ENCODE measurements at regions not wholly inside any gene's neighbourhood (a gene's known extent, or its start where the extent isn't known, plus 50 kb on each side); places are given as distances from the start of the nearest gene placed in this dataset.
A peak's percentile ranks its signal among the peaks of the same experiment; 100 is the strongest.

GRCh38 chr1:182113879-182114626 is 52.5 kb upstream of the ZNF648 start (continued):
- no peak for TF ChIP-seq ZSCAN21 (CRISPR knock-in tag; IDR thresholded peaks at IDR 0.05; ENCODE audit: borderline replicate concordance)
- TF ChIP-seq ATF7 (IDR thresholded peaks at IDR 0.05) = no peak
- TF ChIP-seq ATF7 (CRISPR knock-in tag; IDR thresholded peaks at IDR 0.05) = no peak
- peak; percentile 22; the same call in 1 of the 2 replicates for TF ChIP-seq POLR2G (IDR thresholded peaks at IDR 0.05; ENCODE audit: low read depth, low read length)
- TF ChIP-seq FOSL2 (CRISPR knock-in tag; IDR thresholded peaks at IDR 0.05) = no peak
- no peak for TF ChIP-seq PPARG (CRISPR knock-in tag; conservative IDR thresholded peaks at IDR 0.05)
- no peak for TF ChIP-seq ZNF234 (CRISPR knock-in tag; conservative IDR thresholded peaks at IDR 0.05)
- no peak for TF ChIP-seq GATAD1 (CRISPR knock-in tag; IDR thresholded peaks at IDR 0.05)
- no peak for TF ChIP-seq TEAD3 (CRISPR knock-in tag; optimal IDR thresholded peaks at IDR 0.05; ENCODE audit: borderline replicate concordance)
- peak; percentile 69; the same call in 1 of the 2 replicates for TF ChIP-seq SOX5 (CRISPR knock-in tag; IDR thresholded peaks at IDR 0.05; ENCODE audit: borderline replicate concordance)
- peak; percentile 76 for TF ChIP-seq ZNF644 (CRISPR knock-in tag; IDR thresholded peaks at IDR 0.05; ENCODE audit: low read depth)
- TF ChIP-seq RBM39 (IDR thresholded peaks at IDR 0.05; ENCODE audit: low read depth, low read length, poor library complexity, severe bottlenecking) = no peak
- TF ChIP-seq, protein P1, sequence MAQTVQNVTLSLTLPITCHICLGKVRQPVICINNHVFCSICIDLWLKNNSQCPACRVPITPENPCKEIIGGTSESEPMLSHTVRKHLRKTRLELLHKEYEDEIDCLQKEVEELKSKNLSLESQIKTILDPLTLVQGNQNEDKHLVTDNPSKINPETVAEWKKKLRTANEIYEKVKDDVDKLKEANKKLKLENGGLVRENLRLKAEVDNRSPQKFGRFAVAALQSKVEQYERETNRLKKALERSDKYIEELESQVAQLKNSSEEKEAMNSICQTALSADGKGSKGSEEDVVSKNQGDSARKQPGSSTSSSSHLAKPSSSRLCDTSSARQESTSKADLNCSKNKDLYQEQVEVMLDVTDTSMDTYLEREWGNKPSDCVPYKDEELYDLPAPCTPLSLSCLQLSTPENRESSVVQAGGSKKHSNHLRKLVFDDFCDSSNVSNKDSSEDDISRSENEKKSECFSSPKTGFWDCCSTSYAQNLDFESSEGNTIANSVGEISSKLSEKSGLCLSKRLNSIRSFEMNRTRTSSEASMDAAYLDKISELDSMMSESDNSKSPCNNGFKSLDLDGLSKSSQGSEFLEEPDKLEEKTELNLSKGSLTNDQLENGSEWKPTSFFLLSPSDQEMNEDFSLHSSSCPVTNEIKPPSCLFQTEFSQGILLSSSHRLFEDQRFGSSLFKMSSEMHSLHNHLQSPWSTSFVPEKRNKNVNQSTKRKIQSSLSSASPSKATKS (CRISPR knock-in tag; IDR thresholded peaks at IDR 0.05) = no peak
- no peak for TF ChIP-seq ZNF775 (CRISPR knock-in tag; IDR thresholded peaks at IDR 0.05; ENCODE audit: borderline replicate concordance)
- TF ChIP-seq ZNF687 (CRISPR knock-in tag; IDR thresholded peaks at IDR 0.05) = no peak
- TF ChIP-seq HDAC1 (CRISPR knock-in tag; IDR thresholded peaks at IDR 0.05) = 0 out of 2 replicates have a peak, but pooled peaks have one; percentile 28
- no peak for TF ChIP-seq MAFF (IDR thresholded peaks at IDR 0.05; ENCODE audit: low read depth, low read length)
- TF ChIP-seq SOX6 (IDR thresholded peaks at IDR 0.05) = no peak
- TF ChIP-seq SOX6 (CRISPR knock-in tag; IDR thresholded peaks at IDR 0.05) = peak; percentile 45; the same call in 1 of the 2 replicates
- no peak for TF ChIP-seq GABPB1 (CRISPR knock-in tag; IDR thresholded peaks at IDR 0.05)
- no peak for TF ChIP-seq HCFC1 (IDR thresholded peaks at IDR 0.05; ENCODE audit: low read depth, low read length)
- no peak for TF ChIP-seq GTF3A (CRISPR knock-in tag; conservative IDR thresholded peaks at IDR 0.05)
- no peak for TF ChIP-seq ZNF75D (CRISPR knock-in tag; IDR thresholded peaks at IDR 0.05; ENCODE audit: borderline replicate concordance)
